CD4-positive, alpha-beta T cell (primary cell): ENCODE measurements at regions not wholly inside any gene's neighbourhood (a gene's known extent, or its start where the extent isn't known, plus 50 kb on each side); places are given as distances from the start of the nearest gene placed in this dataset.

Source experiments
- ATAC-seq: fragments of 200-7000 bp; cut with Tn5 transposase; one replicate; pipeline ENCODE4 v1.10.0; 2022; ENCODE audit warnings: mild to moderate bottlenecking; ENCODE audit not compliant: poor library complexity
- CTCF ChIA-PET: fragments of 350-600 bp; sonication (Branson Sonifier 250); formaldehyde crosslinking; loops from one replicate; lab custom pipeline; 2021; ENCODE audit warnings: antibody characterized with exemption, inconsistent platforms; lab: Charles Lee
- POLR2A ChIA-PET: fragments of 350-600 bp; sonication (Branson Sonifier 250); formaldehyde crosslinking; loops from one replicate; lab custom pipeline; 2021; ENCODE audit warnings: antibody characterized with exemption, inconsistent platforms; lab: Charles Lee
- DNase-seq, 14 experiments: peaks; one replicate each; pipeline ENCODE4 v3.0.0-alpha.2; 2013 to 2020; ENCODE audit warnings: mixed read lengths in 2 of 14
- H3K27ac ChIP-seq, 2 donors: one replicate each; pipeline versions ENCODE4 v1.5.1 to v1.7.0; 2013; ENCODE audit warnings: low read length in 2 of 2, low read depth in 1 of 2, mild to moderate bottlenecking in 1 of 2
- H3K27me3 ChIP-seq, 2 experiments: 1 replicate in 1 of 2; 2 replicates in 1 of 2; pipeline versions ENCODE4 v1.6.1 to v1.7.0; 2013; ENCODE audit warnings: low read length in 2 of 2, control low read depth in 1 of 2, mild to moderate bottlenecking in 1 of 2, moderate library complexity in 1 of 2; ENCODE audit not compliant: insufficient read depth in 2 of 2, control insufficient read depth in 1 of 2
- H3K36me3 ChIP-seq: one replicate; pipeline ENCODE4 v1.6.1; 2013; ENCODE audit warnings: low read length, control low read depth; ENCODE audit not compliant: insufficient read depth
- H3K4me1 ChIP-seq: one replicate; pipeline ENCODE4 v1.6.1; 2013; ENCODE audit warnings: low read length, control low read depth; ENCODE audit not compliant: insufficient read depth
- H3K4me3 ChIP-seq: one replicate; pipeline ENCODE4 v1.5.1; 2013; ENCODE audit warnings: mild to moderate bottlenecking, low read length, moderate library complexity
- H3K9me3 ChIP-seq, 2 experiments: 1 replicate in 1 of 2; 2 replicates in 1 of 2; pipeline versions ENCODE4 v1.6.1 to v1.7.0; 2013; ENCODE audit warnings: low read length in 2 of 2, mild to moderate bottlenecking in 2 of 2, control low read depth in 1 of 2, moderate library complexity in 1 of 2; ENCODE audit not compliant: control insufficient read depth in 1 of 2, insufficient read depth in 1 of 2
- H3K27ac Mint-ChIP-seq: one replicate; pipeline ENCODE4 v1.8.0; 2020; ENCODE audit warnings: mixed read lengths
- H3K27me3 Mint-ChIP-seq: one replicate; pipeline ENCODE4 v1.8.0; 2021; ENCODE audit warnings: mixed read lengths
- H3K36me3 Mint-ChIP-seq: one replicate; pipeline ENCODE4 v1.8.0; 2021; ENCODE audit warnings: low read depth, mixed read lengths
- H3K4me1 Mint-ChIP-seq: one replicate; pipeline ENCODE4 v1.8.0; 2021; ENCODE audit warnings: low read depth, mixed read lengths
- H3K4me3 Mint-ChIP-seq: one replicate; pipeline ENCODE4 v1.8.0; 2020; ENCODE audit warnings: mild to moderate bottlenecking, mixed read lengths
- H3K9me3 Mint-ChIP-seq: one replicate; pipeline ENCODE4 v1.8.0; 2020; ENCODE audit warnings: mixed read lengths
- intact Hi-C, 2 experiments: fragments of 100-400 bp; cut with DNase I in 1 of 2; cut with micrococcal nuclease in 1 of 2; formaldehyde crosslinking; loops; one replicate each; pipeline versions ENCODE4 v1.15.1 to v1.9.0; 2023 to 2025; cut with DNase I, micrococcal nuclease
- TF ChIP-seq, protein P1 (sequence below): fragments of 200-600 bp; IDR thresholded peaks from one replicate; pipeline ENCODE4 v1.8.0; 2022; ENCODE audit warnings: antibody characterized with exemption, mild to moderate bottlenecking

DNA sequence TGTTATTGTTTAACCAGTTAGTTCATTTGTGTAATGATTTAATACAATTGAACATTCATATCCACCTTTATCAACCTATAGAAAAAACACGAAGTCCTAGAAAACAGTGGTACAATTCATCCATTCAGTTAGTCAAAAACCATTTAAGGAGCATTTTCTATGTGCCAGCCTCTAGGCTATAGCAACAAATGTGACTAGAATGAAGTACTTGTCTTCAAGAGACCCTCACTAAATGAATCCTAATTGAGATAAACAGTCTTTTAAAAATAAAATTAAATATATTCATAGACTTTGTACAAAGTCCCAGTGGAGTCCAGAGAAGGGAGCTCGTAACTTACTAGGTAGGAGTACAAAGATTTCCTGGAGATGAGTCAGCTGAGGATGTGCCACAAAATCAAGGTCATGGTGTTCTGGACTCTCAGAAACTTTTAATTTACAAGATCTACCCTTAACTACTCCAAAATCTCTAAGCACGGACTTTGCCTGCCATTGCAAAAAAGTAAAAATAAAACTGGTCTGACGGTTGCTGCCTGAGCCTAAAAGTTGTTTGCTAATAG, 430.7 kb upstream of the DCN start:
- H3K27ac Mint-ChIP-seq = no peak overlapping the region
- TF ChIP-seq, protein P1, sequence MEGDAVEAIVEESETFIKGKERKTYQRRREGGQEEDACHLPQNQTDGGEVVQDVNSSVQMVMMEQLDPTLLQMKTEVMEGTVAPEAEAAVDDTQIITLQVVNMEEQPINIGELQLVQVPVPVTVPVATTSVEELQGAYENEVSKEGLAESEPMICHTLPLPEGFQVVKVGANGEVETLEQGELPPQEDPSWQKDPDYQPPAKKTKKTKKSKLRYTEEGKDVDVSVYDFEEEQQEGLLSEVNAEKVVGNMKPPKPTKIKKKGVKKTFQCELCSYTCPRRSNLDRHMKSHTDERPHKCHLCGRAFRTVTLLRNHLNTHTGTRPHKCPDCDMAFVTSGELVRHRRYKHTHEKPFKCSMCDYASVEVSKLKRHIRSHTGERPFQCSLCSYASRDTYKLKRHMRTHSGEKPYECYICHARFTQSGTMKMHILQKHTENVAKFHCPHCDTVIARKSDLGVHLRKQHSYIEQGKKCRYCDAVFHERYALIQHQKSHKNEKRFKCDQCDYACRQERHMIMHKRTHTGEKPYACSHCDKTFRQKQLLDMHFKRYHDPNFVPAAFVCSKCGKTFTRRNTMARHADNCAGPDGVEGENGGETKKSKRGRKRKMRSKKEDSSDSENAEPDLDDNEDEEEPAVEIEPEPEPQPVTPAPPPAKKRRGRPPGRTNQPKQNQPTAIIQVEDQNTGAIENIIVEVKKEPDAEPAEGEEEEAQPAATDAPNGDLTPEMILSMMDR = no peak

DNA sequence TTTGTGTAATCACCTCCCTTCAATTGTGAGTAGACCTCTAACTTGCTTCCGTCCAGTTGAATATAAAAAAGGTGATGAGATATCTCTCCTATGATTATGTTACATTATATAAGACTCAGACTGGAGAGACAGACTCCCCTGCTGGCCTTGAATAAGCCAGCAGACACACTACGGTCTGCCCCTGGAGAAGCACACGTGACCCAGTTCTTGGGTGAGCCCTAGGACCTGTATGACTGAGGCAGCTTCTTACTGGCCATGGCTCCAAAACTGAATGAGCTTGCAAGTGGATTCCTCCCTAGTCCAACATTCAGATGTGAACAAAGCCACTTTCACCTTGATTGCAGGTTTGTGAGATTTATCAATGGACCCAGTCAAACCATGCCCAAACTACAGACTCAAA, 427.9 kb upstream of the DCN start:
- H3K27ac Mint-ChIP-seq = no peak overlapping the region
- Histone ChIP-seq H3K4me1 (no peaks in the 10 kb centered on the region), H3K9me3 (no peaks in the 10 kb centered on the region), H3K27ac (no peak overlapping the region), H3K27me3 (no peaks in the 10 kb centered on the region), H3K36me3 (no peaks in the 10 kb centered on the region), H3K4me3 (no peak overlapping the region)
- TF ChIP-seq, protein P1 = no peak
- no peak overlapping the region for H3K4me3 Mint-ChIP-seq
- no peaks in the 10 kb centered on the region for H3K9me3 Mint-ChIP-seq
- no peak for ATAC-seq
- H3K36me3 Mint-ChIP-seq = no peaks in the 10 kb centered on the region
- ChIA-PET CTCF (no interaction called here), POLR2A (no interaction called here)
- intact Hi-C loops = no loop called here
- DNase-seq = no peak
- no peaks in the 10 kb centered on the region for H3K27me3 Mint-ChIP-seq
- no peaks in the 10 kb centered on the region for H3K4me1 Mint-ChIP-seq

More for the DNA sequence above, 430.7 kb upstream of the DCN start:
- Histone ChIP-seq H3K4me1 (no peaks in the 10 kb centered on the region), H3K4me3 (no peak overlapping the region), H3K27me3 (no peaks in the 10 kb centered on the region), H3K9me3 (peaks cover 0 to 3% of the 10 kb centered on the region in 2 experiments), H3K27ac (no peak overlapping the region), H3K36me3 (no peaks in the 10 kb centered on the region)
- ATAC-seq = no peak
- intact Hi-C loops = no loop called here
- ChIA-PET POLR2A (no interaction called here), CTCF (no interaction called here)
- Mint-ChIP-seq H3K36me3 (no peaks in the 10 kb centered on the region), H3K27me3 (no peaks in the 10 kb centered on the region), H3K4me1 (no peaks in the 10 kb centered on the region), H3K4me3 (no peak overlapping the region), H3K9me3 (no peaks in the 10 kb centered on the region)
- DNase-seq = no peak

DNA sequence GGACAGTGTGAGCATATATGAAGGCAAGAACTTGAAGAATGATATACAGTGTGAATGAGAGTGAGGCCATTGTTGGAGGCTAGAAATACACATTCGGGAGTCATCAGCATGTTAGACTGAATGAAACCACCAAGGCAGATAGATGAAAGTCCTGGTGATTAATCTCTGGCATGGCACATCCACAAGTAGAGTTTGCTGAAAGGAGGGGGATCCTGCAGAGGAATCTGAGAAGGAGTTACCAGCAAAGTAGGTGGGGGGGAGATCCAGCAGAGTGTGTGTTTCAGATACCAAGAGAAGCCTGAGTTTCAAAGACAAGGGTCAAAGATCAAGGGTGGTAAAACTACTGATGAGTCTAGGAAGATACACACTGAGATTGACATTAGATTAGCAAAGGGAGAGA, 426.7 kb upstream of the DCN start:
- Histone ChIP-seq H3K9me3 (no peaks in the 10 kb centered on the region), H3K27me3 (no peaks in the 10 kb centered on the region), H3K27ac (no peak overlapping the region), H3K4me3 (no peak overlapping the region), H3K36me3 (no peaks in the 10 kb centered on the region), H3K4me1 (no peaks in the 10 kb centered on the region)
- TF ChIP-seq, protein P1 = no peak
- Mint-ChIP-seq H3K36me3 (no peaks in the 10 kb centered on the region), H3K4me3 (no peak overlapping the region), H3K27ac (no peak overlapping the region), H3K27me3 (no peaks in the 10 kb centered on the region), H3K4me1 (no peaks in the 10 kb centered on the region), H3K9me3 (no peaks in the 10 kb centered on the region)
- ChIA-PET POLR2A (no interaction called here), CTCF (no interaction called here)
- no peak for DNase-seq
- no peak for ATAC-seq
- intact Hi-C loops = no loop called here
